ENCODE measurements at regions not wholly inside any gene's neighbourhood (a gene's known extent, or its start where the extent isn't known, plus 50 kb on each side); places are given as distances from the start of the nearest gene placed in this dataset.

DNA sequence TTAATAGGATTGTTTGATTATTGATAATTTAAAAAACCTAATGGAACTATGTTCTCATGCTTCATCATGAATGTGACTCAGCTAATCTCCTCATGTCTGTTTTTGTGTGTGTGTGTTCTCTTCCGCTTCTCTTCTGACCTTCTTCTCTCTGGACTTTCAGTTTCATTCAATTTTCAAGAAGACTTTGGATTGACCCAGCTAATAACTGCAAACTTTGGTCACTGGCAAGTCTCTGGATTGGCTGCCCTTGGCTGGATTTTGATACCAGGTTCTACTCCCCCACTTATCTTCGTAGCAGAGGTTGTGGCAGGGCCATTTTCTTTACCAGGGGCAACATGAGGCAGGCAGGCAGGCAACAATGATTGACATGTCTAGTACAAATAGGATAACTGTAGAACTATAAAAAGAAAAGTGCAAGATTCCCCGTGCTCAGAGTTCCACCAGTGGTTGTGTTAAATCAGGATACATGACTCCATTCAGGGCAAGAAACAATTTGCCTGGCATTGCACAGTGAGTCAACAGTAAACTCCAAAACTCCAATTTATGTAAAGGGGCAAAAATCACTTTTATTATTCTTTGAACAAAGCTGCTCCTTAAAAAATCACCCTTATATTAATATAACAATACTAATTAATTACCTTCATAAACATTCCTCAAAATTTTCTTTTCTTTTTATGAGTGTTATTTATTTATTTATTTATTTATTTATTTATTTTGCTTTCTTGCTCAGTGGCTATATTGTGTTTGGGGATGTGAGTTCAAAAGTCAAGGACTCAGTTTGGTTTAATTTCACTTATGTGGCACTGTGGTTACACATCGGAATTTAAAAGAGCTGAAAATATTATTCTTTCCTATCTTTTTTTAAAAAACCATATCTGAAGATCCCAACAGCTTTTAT, 167.6 kb downstream of the RND3 start:
- H3K36me3 Mint-ChIP-seq: no peaks in the 10 kb centered on the region
- POLR2A ChIA-PET: no interaction called here
- H3K4me1 Mint-ChIP-seq: no peaks in the 10 kb centered on the region
- DNase-seq (no peak), ATAC-seq (ENCODE audit: low read depth) (no peak)
- H3K4me3 Mint-ChIP-seq: no peak overlapping the region
- peaks cover 3% of the 10 kb centered on the region for H3K9me3 Mint-ChIP-seq
- H3K27ac Mint-ChIP-seq: no peak overlapping the region
- no peaks in the 10 kb centered on the region for H3K27me3 Mint-ChIP-seq

- ATAC-seq (ENCODE audit: low read depth) (no peak), DNase-seq (no peak)
- Mint-ChIP-seq H3K9me3 (peaks cover 3% of the 10 kb centered on the region), H3K4me1 (no peaks in the 10 kb centered on the region), H3K27me3 (no peaks in the 10 kb centered on the region), H3K36me3 (no peaks in the 10 kb centered on the region), H3K4me3 (no peak overlapping the region), H3K27ac (no peak overlapping the region)
- POLR2A ChIA-PET: no interaction called here
These were observed 168.4 kb downstream of the RND3 start for GRCh38 chr2:150319085-150319484.

- H3K27me3 Mint-ChIP-seq: no peaks in the 10 kb centered on the region
- H3K9me3 Mint-ChIP-seq: peaks cover 5% of the 10 kb centered on the region
- H3K27ac Mint-ChIP-seq: no peak overlapping the region
- H3K4me3 Mint-ChIP-seq: no peak overlapping the region
- POLR2A ChIA-PET: interaction anchor here (0.6 kb wide), 1 partner anchor 431 kb away, joined by 3 read pairs; no protein-coding TSS in a partner anchor
- DNase-seq: no peak
- H3K36me3 Mint-ChIP-seq: no peaks in the 10 kb centered on the region
- no peaks in the 10 kb centered on the region for H3K4me1 Mint-ChIP-seq
- no peak for ATAC-seq (ENCODE audit: low read depth)
These were observed 175.2 kb downstream of the RND3 start for GRCh38 chr2:150312271-150312670.

GRCh38 chr2:150309311-150310080, 178.0 kb downstream of the RND3 start:
- ATAC-seq (ENCODE audit: low read depth): no peak
- H3K9me3 Mint-ChIP-seq: peaks cover 2% of the 10 kb centered on the region
- no peak overlapping the region for H3K27ac Mint-ChIP-seq
- DNase-seq: no peak
- H3K4me3 Mint-ChIP-seq: no peak overlapping the region
- no peaks in the 10 kb centered on the region for H3K36me3 Mint-ChIP-seq
- H3K27me3 Mint-ChIP-seq: no peaks in the 10 kb centered on the region
- no peaks in the 10 kb centered on the region for H3K4me1 Mint-ChIP-seq
- POLR2A ChIA-PET: no interaction called here

- no peaks in the 10 kb centered on the region for H3K9me3 Mint-ChIP-seq
- no peak for DNase-seq
- no peaks in the 10 kb centered on the region for H3K4me1 Mint-ChIP-seq
- ATAC-seq (ENCODE audit: low read depth): no peak
- no peaks in the 10 kb centered on the region for H3K27me3 Mint-ChIP-seq
- H3K27ac Mint-ChIP-seq: no peak overlapping the region
- H3K4me3 Mint-ChIP-seq: no peak overlapping the region
- no peaks in the 10 kb centered on the region for H3K36me3 Mint-ChIP-seq
- POLR2A ChIA-PET: no interaction called here
These were observed 180.2 kb downstream of the RND3 start for GRCh38 chr2:150307258-150307657.

- peaks cover 1% of the 10 kb centered on the region for H3K9me3 Mint-ChIP-seq
- no peak overlapping the region for H3K4me3 Mint-ChIP-seq
- H3K36me3 Mint-ChIP-seq: no peaks in the 10 kb centered on the region
- no peaks in the 10 kb centered on the region for H3K4me1 Mint-ChIP-seq
- DNase-seq (no peak), ATAC-seq (ENCODE audit: low read depth) (no peak)
- H3K27ac Mint-ChIP-seq: no peak overlapping the region
- no peaks in the 10 kb centered on the region for H3K27me3 Mint-ChIP-seq
- POLR2A ChIA-PET: no interaction called here
These were observed 184.2 kb downstream of the RND3 start for GRCh38 chr2:150303281-150303680.

DNA sequence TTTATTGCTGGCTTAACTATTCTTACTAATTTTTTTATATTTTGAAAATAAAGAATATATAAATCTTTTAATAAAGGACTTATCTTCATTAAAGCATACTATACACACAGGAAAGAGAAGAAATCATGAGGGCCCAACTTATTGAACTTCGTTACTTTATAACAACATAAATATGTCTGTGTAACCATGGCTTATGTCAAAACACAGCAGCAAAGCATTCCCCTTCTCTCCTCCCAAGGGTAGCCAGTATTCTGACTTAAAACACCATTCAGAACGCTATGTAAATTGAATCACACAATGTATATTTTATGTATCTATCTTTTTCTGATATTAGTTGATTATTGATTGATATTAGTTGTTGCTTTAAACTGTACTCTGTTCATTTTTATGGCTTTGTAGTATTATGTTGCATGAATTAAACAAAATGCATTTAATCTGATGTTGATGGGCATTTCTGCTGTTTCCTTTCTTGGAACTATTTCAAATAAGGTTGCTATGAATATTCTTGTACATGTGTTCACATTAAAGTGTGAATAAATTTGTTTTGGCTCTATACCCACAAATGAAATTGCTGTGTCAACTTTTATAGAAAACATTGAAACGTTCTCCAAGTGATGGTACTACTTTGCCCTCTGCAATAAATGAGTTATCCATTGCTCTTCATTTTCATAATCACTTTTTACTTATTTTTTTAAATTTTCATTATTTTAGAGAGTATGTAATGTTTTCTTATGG, 188.7 kb downstream of the RND3 start:
- POLR2A ChIA-PET: no interaction called here
- H3K27me3 Mint-ChIP-seq: no peaks in the 10 kb centered on the region
- ATAC-seq (ENCODE audit: low read depth) (no peak), DNase-seq (no peak)
- no peaks in the 10 kb centered on the region for H3K36me3 Mint-ChIP-seq
- H3K27ac Mint-ChIP-seq: no peak overlapping the region
- peaks cover 1% of the 10 kb centered on the region for H3K9me3 Mint-ChIP-seq
- no peaks in the 10 kb centered on the region for H3K4me1 Mint-ChIP-seq
- no peak overlapping the region for H3K4me3 Mint-ChIP-seq

DNA sequence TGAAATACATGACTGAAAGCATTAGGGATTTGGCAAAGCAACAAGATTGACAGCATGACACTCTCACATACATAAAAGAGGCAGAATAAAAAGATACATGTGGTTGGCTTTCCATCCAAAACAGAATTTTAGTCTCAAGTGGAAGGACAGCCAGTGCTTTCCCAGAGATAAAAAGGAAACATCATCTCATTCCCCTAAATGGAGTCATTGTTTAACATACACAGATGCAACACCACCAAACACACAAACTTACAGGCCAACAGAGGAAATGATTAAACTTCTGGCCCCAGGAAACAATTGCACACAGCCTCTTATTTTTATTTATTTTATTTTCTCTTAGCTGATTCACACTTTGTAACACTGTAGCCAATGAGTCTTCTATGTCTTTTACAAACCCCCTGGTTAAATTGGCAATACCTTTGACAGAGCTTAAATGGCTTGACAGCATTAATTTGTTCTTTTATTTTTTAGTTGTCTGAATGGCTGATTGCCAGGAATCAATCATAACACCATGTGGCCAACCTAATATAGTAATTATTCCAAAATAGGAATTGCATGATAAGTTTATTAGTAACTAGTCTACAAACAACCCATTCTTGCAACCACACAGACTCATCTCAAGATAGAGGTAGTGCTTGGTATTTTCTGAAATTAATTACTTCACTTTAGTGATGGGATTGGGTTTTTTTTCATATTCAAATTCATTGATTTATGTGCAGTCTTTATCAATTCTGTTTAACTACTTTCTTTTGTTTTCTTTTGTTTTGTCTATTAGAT, 190.5 kb downstream of the RND3 start:
- Mint-ChIP-seq H3K27ac (no peak overlapping the region), H3K9me3 (peaks cover 1% of the 10 kb centered on the region), H3K36me3 (no peaks in the 10 kb centered on the region), H3K27me3 (no peaks in the 10 kb centered on the region), H3K4me1 (no peaks in the 10 kb centered on the region), H3K4me3 (no peak overlapping the region)
- DNase-seq: no peak
- POLR2A ChIA-PET: no interaction called here
- no peak for ATAC-seq (ENCODE audit: low read depth)

- POLR2A ChIA-PET: no interaction called here
- no peaks in the 10 kb centered on the region for H3K4me1 Mint-ChIP-seq
- no peaks in the 10 kb centered on the region for H3K27me3 Mint-ChIP-seq
- DNase-seq (no peak), ATAC-seq (ENCODE audit: low read depth) (no peak)
- no peaks in the 10 kb centered on the region for H3K36me3 Mint-ChIP-seq
- peaks cover 1% of the 10 kb centered on the region for H3K9me3 Mint-ChIP-seq
- H3K4me3 Mint-ChIP-seq: no peak overlapping the region
- H3K27ac Mint-ChIP-seq: no peak overlapping the region
These were observed 191.9 kb downstream of the RND3 start for GRCh38 chr2:150295544-150295943.

DNA sequence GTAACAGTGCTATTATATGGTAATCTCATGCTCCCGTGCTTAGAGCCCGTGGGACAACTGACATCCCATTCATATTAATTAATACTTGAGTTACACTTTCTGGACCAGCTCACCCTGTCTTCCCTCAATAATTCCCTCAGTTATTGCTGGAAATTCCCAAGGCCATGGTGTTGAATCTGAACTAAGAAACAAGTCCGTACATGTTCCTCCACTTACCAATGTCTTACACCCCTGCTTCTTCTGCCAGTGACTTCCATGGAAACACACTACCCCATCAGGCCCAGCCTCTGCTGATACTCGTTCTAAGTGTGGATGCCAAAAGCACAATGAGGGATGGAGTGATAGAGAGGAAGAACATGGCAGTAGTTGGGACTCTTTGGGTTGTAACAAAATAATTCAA, 193.7 kb downstream of the RND3 start:
- POLR2A ChIA-PET: no interaction called here
- Mint-ChIP-seq H3K9me3 (no peaks in the 10 kb centered on the region), H3K36me3 (no peaks in the 10 kb centered on the region), H3K27ac (no peak overlapping the region), H3K4me3 (no peak overlapping the region), H3K27me3 (no peaks in the 10 kb centered on the region), H3K4me1 (no peaks in the 10 kb centered on the region)
- ATAC-seq (ENCODE audit: low read depth): no peak
- DNase-seq: no peak

- Mint-ChIP-seq H3K4me3 (no peak overlapping the region), H3K4me1 (no peaks in the 10 kb centered on the region), H3K9me3 (no peaks in the 10 kb centered on the region), H3K27me3 (no peaks in the 10 kb centered on the region), H3K36me3 (no peaks in the 10 kb centered on the region), H3K27ac (no peak overlapping the region)
- ATAC-seq (ENCODE audit: low read depth): no peak
- no peak for DNase-seq
- POLR2A ChIA-PET: no interaction called here
These were observed 194.7 kb downstream of the RND3 start for GRCh38 chr2:150292807-150293206.

GRCh38 chr2:150292192-150292591, 195.3 kb downstream of the RND3 start:
- H3K4me1 Mint-ChIP-seq: no peaks in the 10 kb centered on the region

GRCh38 chr2:150286730-150287362, 200.6 kb downstream of the RND3 start:
- H3K4me3 Mint-ChIP-seq: no peak overlapping the region
- H3K27ac Mint-ChIP-seq: no peak overlapping the region
- no peak for ATAC-seq (ENCODE audit: low read depth)
- no peaks in the 10 kb centered on the region for H3K9me3 Mint-ChIP-seq
- no peak for DNase-seq
- H3K4me1 Mint-ChIP-seq: no peaks in the 10 kb centered on the region
- H3K27me3 Mint-ChIP-seq: no peaks in the 10 kb centered on the region
- H3K36me3 Mint-ChIP-seq: no peaks in the 10 kb centered on the region
- POLR2A ChIA-PET: no interaction called here

More at GRCh38 chr2:150292192-150292591, 195.3 kb downstream of the RND3 start:
- ATAC-seq (ENCODE audit: low read depth): no peak
- H3K4me3 Mint-ChIP-seq: no peak overlapping the region
- no peak overlapping the region for H3K27ac Mint-ChIP-seq
- no peaks in the 10 kb centered on the region for H3K27me3 Mint-ChIP-seq
- no peaks in the 10 kb centered on the region for H3K9me3 Mint-ChIP-seq
- no peaks in the 10 kb centered on the region for H3K36me3 Mint-ChIP-seq
- no peak for DNase-seq
- POLR2A ChIA-PET: no interaction called here

All from activated naive CD8-positive, alpha-beta T cell treated with anti-CD3 and anti-CD28 coated beads, Interleukin-2, amount 10 ng/mL, durations not matched to agents 7 days and 5 days (primary cell).